ENCODE measurements at regions not wholly inside any gene's neighbourhood (a gene's known extent, or its start where the extent isn't known, plus 50 kb on each side); places are given as distances from the start of the nearest gene placed in this dataset.

- DNase-seq = no peak
These were observed 191.9 kb upstream of the LRIG1 start for GRCh38 chr3:66692766-66693150.

- DNase-seq = no peak
These were observed 192.7 kb upstream of the LRIG1 start for GRCh38 chr3:66693461-66694031.

GRCh38 chr3:66702126-66702525 is 201.3 kb upstream of the LRIG1 start:
- DNase-seq = no peak

- no peak for DNase-seq
These were observed 202.7 kb upstream of the LRIG1 start for GRCh38 chr3:66703501-66703900.

GRCh38 chr3:66705076-66705475 is 204.3 kb upstream of the LRIG1 start:
- DNase-seq = no peak

GRCh38 chr3:66706890-66707289 is 206.1 kb upstream of the LRIG1 start:
- no peak for DNase-seq

GRCh38 chr3:66709532-66709931 is 208.7 kb upstream of the LRIG1 start:
- DNase-seq = no peak

GRCh38 chr3:66712210-66712609 is 211.4 kb upstream of the LRIG1 start:
- no peak for DNase-seq

GRCh38 chr3:66713921-66714320 is 213.1 kb upstream of the LRIG1 start:
- no peak for DNase-seq

GRCh38 chr3:66715806-66716205 is 215.0 kb upstream of the LRIG1 start:
- no peak for DNase-seq

GRCh38 chr3:66717806-66718205 is 217.0 kb upstream of the LRIG1 start:
- DNase-seq = no peak

- no peak for DNase-seq
These were observed 219.1 kb upstream of the LRIG1 start for GRCh38 chr3:66719796-66720356.

- no peak for DNase-seq
These were observed 219.7 kb upstream of the LRIG1 start for GRCh38 chr3:66720508-66720907.

- DNase-seq = no peak
These were observed 221.9 kb upstream of the LRIG1 start for GRCh38 chr3:66722675-66723074.

GRCh38 chr3:66723231-66723630 is 222.4 kb upstream of the LRIG1 start:
- DNase-seq = no peak

- DNase-seq = no peak
These were observed 229.0 kb upstream of the LRIG1 start for GRCh38 chr3:66729687-66730393.

GRCh38 chr3:66738625-66739365 is 238.0 kb upstream of the LRIG1 start:
- no peak for DNase-seq

GRCh38 chr3:66740260-66740659 is 239.4 kb upstream of the LRIG1 start:
- no peak for DNase-seq

- no peak for DNase-seq
These were observed 243.7 kb upstream of the LRIG1 start for GRCh38 chr3:66744521-66744920.

GRCh38 chr3:66744986-66745385 is 244.2 kb upstream of the LRIG1 start:
- DNase-seq = no peak

- DNase-seq = no peak
These were observed 246.4 kb upstream of the LRIG1 start for GRCh38 chr3:66747261-66747660.

GRCh38 chr3:66747696-66748095 is 246.9 kb upstream of the LRIG1 start:
- no peak for DNase-seq

- no peak for DNase-seq
These were observed 247.5 kb upstream of the LRIG1 start for GRCh38 chr3:66748175-66748876.

All from NCI-H187 treated with DMSO at 0.1 percent for 48 hours (cell line).